ENCODE measurements at regions not wholly inside any gene's neighbourhood (a gene's known extent, or its start where the extent isn't known, plus 50 kb on each side); places are given as distances from the start of the nearest gene placed in this dataset.

GRCh38 chr2:117701365-117701764 lies 113.1 kb upstream of the DDX18 start:
- Histone ChIP-seq H3K9me3 (ENCODE audit: low read depth, low read length) (no peaks in the 10 kb centered on the region), H3K4me3 (ENCODE audit: insufficient read depth, low read length) (no peak overlapping the region), H3K4me2 (ENCODE audit: insufficient read depth, low read length) (no peak overlapping the region), H2AFZ (ENCODE audit: low read length) (no peak overlapping the region), H3K36me3 (ENCODE audit: insufficient read depth, low read length) (no peaks in the 10 kb centered on the region), H3K27ac (ENCODE audit: low read depth, low read length) (no peak overlapping the region), H3K79me2 (ENCODE audit: insufficient read depth, low read length) (no peaks in the 10 kb centered on the region), H3K27me3 (ENCODE audit: insufficient read depth, low read length) (no peaks in the 10 kb centered on the region), H3K4me1 (ENCODE audit: insufficient read depth, low read length) (no peaks in the 10 kb centered on the region), H4K20me1 (ENCODE audit: insufficient read depth, low read length) (no peaks in the 10 kb centered on the region)
- TF ChIP-seq CTCF (IDR thresholded peaks at IDR 0.05; ENCODE audit: extremely low read depth, low read depth, low read length) = no peak
- DNase-seq (ENCODE audit: insufficient read length, low spot score, missing footprints) = no peak

DNA sequence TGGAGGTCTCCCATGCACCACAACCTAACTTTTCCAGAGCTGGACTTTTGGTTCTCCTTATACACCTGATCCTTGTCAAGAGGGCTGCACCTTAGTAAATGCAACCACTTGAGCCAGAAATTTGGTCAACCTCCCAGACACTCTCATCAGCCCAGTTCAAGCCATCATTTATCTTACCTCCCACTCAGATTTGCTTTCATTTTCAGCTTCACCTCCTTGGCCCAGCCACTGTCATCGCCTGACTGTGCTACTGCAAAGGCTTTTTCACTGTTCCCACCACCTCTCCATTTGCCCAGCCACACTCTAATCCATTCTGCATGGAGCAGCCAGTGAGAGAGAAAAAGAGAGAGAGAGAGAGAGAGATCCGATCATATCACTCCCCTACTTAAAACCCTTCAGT lies 112.4 kb upstream of the DDX18 start:
- Histone ChIP-seq H3K4me3 (ENCODE audit: insufficient read depth, low read length) (no peak overlapping the region), H3K27ac (ENCODE audit: low read depth, low read length) (no peak overlapping the region), H2AFZ (ENCODE audit: low read length) (no peak overlapping the region), H4K20me1 (ENCODE audit: insufficient read depth, low read length) (no peaks in the 10 kb centered on the region), H3K79me2 (ENCODE audit: insufficient read depth, low read length) (no peaks in the 10 kb centered on the region), H3K27me3 (ENCODE audit: insufficient read depth, low read length) (no peaks in the 10 kb centered on the region), H3K9me3 (ENCODE audit: low read depth, low read length) (no peaks in the 10 kb centered on the region), H3K4me2 (ENCODE audit: insufficient read depth, low read length) (no peak overlapping the region), H3K36me3 (ENCODE audit: insufficient read depth, low read length) (no peaks in the 10 kb centered on the region), H3K4me1 (ENCODE audit: insufficient read depth, low read length) (no peaks in the 10 kb centered on the region)
- no peak for DNase-seq (ENCODE audit: insufficient read length, low spot score, missing footprints)
- TF ChIP-seq CTCF (IDR thresholded peaks at IDR 0.05; ENCODE audit: extremely low read depth, low read depth, low read length) = no peak

DNA sequence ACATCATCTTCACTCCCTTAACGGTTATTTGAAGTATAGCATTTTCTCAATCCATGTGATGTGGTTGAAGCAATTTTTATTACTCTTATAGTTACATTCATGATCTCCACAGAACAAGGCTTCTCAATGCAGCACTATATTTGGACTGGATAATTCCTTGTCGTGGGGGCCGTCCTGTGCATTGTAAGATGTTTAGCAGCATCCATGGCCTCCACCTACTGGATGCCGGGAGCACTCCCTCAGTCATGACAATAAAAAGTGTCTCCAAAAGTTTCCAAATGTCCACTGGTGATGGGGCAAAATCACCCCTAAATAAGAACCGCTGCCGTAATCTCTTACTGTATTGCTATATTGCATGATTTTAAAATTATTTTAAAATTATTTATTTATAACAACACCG lies 110.6 kb upstream of the DDX18 start:
- H3K4me3 ChIP-seq (ENCODE audit: insufficient read depth, low read length) = no peak overlapping the region
- no peaks in the 10 kb centered on the region for H3K79me2 ChIP-seq (ENCODE audit: insufficient read depth, low read length)
- TF ChIP-seq CTCF (IDR thresholded peaks at IDR 0.05; ENCODE audit: extremely low read depth, low read depth, low read length) = no peak
- DNase-seq (ENCODE audit: insufficient read length, low spot score, missing footprints) = no peak
- no peak overlapping the region for H2AFZ ChIP-seq (ENCODE audit: low read length)
- H3K27me3 ChIP-seq (ENCODE audit: insufficient read depth, low read length) = no peaks in the 10 kb centered on the region
- H3K4me1 ChIP-seq (ENCODE audit: insufficient read depth, low read length) = no peaks in the 10 kb centered on the region
- no peaks in the 10 kb centered on the region for H3K9me3 ChIP-seq (ENCODE audit: low read depth, low read length)
- H3K4me2 ChIP-seq (ENCODE audit: insufficient read depth, low read length) = no peak overlapping the region
- H3K27ac ChIP-seq (ENCODE audit: low read depth, low read length) = no peak overlapping the region
- H3K36me3 ChIP-seq (ENCODE audit: insufficient read depth, low read length) = no peaks in the 10 kb centered on the region
- H4K20me1 ChIP-seq (ENCODE audit: insufficient read depth, low read length) = no peaks in the 10 kb centered on the region

GRCh38 chr2:117704818-117705217 lies 109.7 kb upstream of the DDX18 start:
- DNase-seq (ENCODE audit: insufficient read length, low spot score, missing footprints) = no peak

More at GRCh38 chr2:117704818-117705217, 109.7 kb upstream of the DDX18 start:
- H3K27me3 ChIP-seq (ENCODE audit: insufficient read depth, low read length) = no peaks in the 10 kb centered on the region
- no peaks in the 10 kb centered on the region for H3K79me2 ChIP-seq (ENCODE audit: insufficient read depth, low read length)
- TF ChIP-seq CTCF (IDR thresholded peaks at IDR 0.05; ENCODE audit: extremely low read depth, low read depth, low read length) = no peak
- H3K4me2 ChIP-seq (ENCODE audit: insufficient read depth, low read length) = no peak overlapping the region
- no peak overlapping the region for H3K4me3 ChIP-seq (ENCODE audit: insufficient read depth, low read length)
- no peaks in the 10 kb centered on the region for H4K20me1 ChIP-seq (ENCODE audit: insufficient read depth, low read length)
- H3K27ac ChIP-seq (ENCODE audit: low read depth, low read length) = no peak overlapping the region
- no peaks in the 10 kb centered on the region for H3K36me3 ChIP-seq (ENCODE audit: insufficient read depth, low read length)
- no peaks in the 10 kb centered on the region for H3K9me3 ChIP-seq (ENCODE audit: low read depth, low read length)
- no peak overlapping the region for H2AFZ ChIP-seq (ENCODE audit: low read length)
- no peaks in the 10 kb centered on the region for H3K4me1 ChIP-seq (ENCODE audit: insufficient read depth, low read length)

Measured in osteoblast (primary cell).